Esophagus muscularis mucosa (tissue), 4 donors: ENCODE measurements at regions not wholly inside any gene's neighbourhood (a gene's known extent, or its start where the extent isn't known, plus 50 kb on each side); places are given as distances from the start of the nearest gene placed in this dataset.

Experiments used
- DNase-seq: peaks from one replicate; pipeline ENCODE4 v3.0.0-alpha.2; 2017; ENCODE audit errors: extremely low spot score
- H3K27ac ChIP-seq, 4 donors: fragments of 200-600 bp; sonication (generic); replicated peaks in 1 of 4; 1 replicate in 3 of 4; 2 replicates in 1 of 4; pipeline ENCODE4 v1.5.1; 2016 to 2019; ENCODE audit warnings: mild to moderate bottlenecking in 1 of 4
- H3K27me3 ChIP-seq, 4 donors: fragments of 200-600 bp; sonication (generic); one replicate each; pipeline versions ENCODE4 v1.5.1 to v1.6.0; 2016 to 2019
- H3K36me3 ChIP-seq, 4 donors: fragments of 200-600 bp; sonication (generic); one replicate each; pipeline ENCODE4 v1.5.1; 2016 to 2019
- H3K4me1 ChIP-seq, 4 donors: fragments of 200-600 bp; sonication (generic); one replicate each; pipeline ENCODE4 v1.5.1; 2016 to 2019
- H3K4me3 ChIP-seq, 4 donors: fragments of 200-600 bp; sonication (generic); 1 replicate in 2 of 4; 2 replicates in 2 of 4; pipeline ENCODE4 v1.5.1; 2016 to 2019; ENCODE audit warnings: mild to moderate bottlenecking in 4 of 4, moderate library complexity in 1 of 4
- H3K9me3 ChIP-seq, 4 donors: fragments of 200-600 bp; sonication (generic); 1 replicate in 3 of 4; 2 replicates in 1 of 4; pipeline ENCODE4 v1.5.1; 2016 to 2019
- EP300 ChIP-seq: sonication (generic); formaldehyde crosslinking; IDR thresholded peaks from one replicate; pipeline ENCODE4 v1.6.1; 2017; ENCODE audit warnings: antibody characterized with exemption
- POLR2A ChIP-seq: fragments of 450-650 bp; IDR thresholded peaks from one replicate; pipeline ENCODE4 v1.6.1; 2017; ENCODE audit warnings: antibody characterized with exemption, moderate library complexity, mild to moderate bottlenecking, low read depth
- POLR2AphosphoS5 ChIP-seq, 2 donors: sonication (generic); formaldehyde crosslinking; IDR thresholded peaks; one replicate each; pipeline ENCODE4 v1.6.1; 2017; ENCODE audit warnings: antibody characterized with exemption in 2 of 2
- WGBS: methylation state at CpG from one replicate; pipeline ENCODE4 v1.1.5; 2018; 5-methylcytosine and 5-hydroxymethylcytosine counted together
- intact Hi-C: fragments of 100-400 bp; cut with DNase I; formaldehyde crosslinking; loops from one replicate; pipeline ENCODE4 v1.15.1; 2023
- TF ChIP-seq, protein P1 (sequence below), 3 experiments: fragments of 200-600 bp in 2 of 3; fragments of 450-650 bp in 1 of 3; sonication (generic) in 2 of 3; IDR thresholded peaks; one replicate each; pipeline ENCODE4 v1.5.1; 2017 to 2019; ENCODE audit warnings: antibody characterized with exemption in 3 of 3, mild to moderate bottlenecking in 2 of 3, moderate library complexity in 1 of 3

GRCh38 chr4:119755599-119755998 is 127.0 kb upstream of the PDE5A start:
- intact Hi-C loops, result no loop called here
- WGBS, result 25% methylated on average over 1 of the region's 1 CpG

DNA sequence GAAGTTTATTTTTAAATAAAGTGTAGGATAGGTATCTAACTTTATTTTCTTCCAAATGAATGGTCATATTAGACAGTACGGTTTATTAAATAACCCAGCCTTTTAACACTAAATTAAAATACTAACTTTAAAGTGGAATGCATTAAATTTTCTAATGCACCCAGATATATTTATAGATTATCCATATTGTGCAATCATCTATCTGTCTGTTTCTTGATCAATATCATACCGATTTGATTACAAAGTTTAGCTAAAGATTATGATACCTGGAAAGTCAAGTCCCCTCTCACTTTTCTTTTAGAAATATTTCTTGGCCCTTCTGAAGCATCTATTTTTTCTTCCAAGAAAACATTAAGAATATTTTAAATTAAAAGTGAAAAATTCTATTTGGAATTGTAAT is 124.3 kb upstream of the PDE5A start:
- Histone ChIP-seq H3K27ac (no peak overlapping the region), H3K9me3 (no peaks in the 10 kb centered on the region), H3K36me3 (no peaks in the 10 kb centered on the region), H3K4me3 (no peak overlapping the region), H3K4me1 (peaks cover 3 to 28% (median 25%) of the 10 kb centered on the region in 4 donors), H3K27me3 (no peaks in the 10 kb centered on the region)
- WGBS, result 94% methylated on average over 2 of the region's 2 CpGs
- no peak for DNase-seq
- TF ChIP-seq POLR2AphosphoS5 (IDR thresholded peaks at IDR 0.05) (no peak), POLR2A (no peak), EP300 (no peak)
- TF ChIP-seq, protein P1, sequence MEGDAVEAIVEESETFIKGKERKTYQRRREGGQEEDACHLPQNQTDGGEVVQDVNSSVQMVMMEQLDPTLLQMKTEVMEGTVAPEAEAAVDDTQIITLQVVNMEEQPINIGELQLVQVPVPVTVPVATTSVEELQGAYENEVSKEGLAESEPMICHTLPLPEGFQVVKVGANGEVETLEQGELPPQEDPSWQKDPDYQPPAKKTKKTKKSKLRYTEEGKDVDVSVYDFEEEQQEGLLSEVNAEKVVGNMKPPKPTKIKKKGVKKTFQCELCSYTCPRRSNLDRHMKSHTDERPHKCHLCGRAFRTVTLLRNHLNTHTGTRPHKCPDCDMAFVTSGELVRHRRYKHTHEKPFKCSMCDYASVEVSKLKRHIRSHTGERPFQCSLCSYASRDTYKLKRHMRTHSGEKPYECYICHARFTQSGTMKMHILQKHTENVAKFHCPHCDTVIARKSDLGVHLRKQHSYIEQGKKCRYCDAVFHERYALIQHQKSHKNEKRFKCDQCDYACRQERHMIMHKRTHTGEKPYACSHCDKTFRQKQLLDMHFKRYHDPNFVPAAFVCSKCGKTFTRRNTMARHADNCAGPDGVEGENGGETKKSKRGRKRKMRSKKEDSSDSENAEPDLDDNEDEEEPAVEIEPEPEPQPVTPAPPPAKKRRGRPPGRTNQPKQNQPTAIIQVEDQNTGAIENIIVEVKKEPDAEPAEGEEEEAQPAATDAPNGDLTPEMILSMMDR (IDR thresholded peaks at IDR 0.05), result no peak
- intact Hi-C loops, result no loop called here

More at GRCh38 chr4:119755599-119755998, 127.0 kb upstream of the PDE5A start:
- H3K4me1 ChIP-seq, result peaks cover 3 to 10% (median 9%) of the 10 kb centered on the region in 4 donors
- DNase-seq, result no peak
- no peak overlapping the region for H3K27ac ChIP-seq
- TF ChIP-seq POLR2A, result no peak
- TF ChIP-seq EP300, result no peak
- TF ChIP-seq POLR2AphosphoS5 (IDR thresholded peaks at IDR 0.05), result no peak
- TF ChIP-seq, protein P1 (IDR thresholded peaks at IDR 0.05), result no peak
- H3K27me3 ChIP-seq, result no peaks in the 10 kb centered on the region
- no peak overlapping the region for H3K4me3 ChIP-seq
- H3K9me3 ChIP-seq, result no peaks in the 10 kb centered on the region
- no peaks in the 10 kb centered on the region for H3K36me3 ChIP-seq

GRCh38 chr4:119750771-119751170 is 122.2 kb upstream of the PDE5A start:
- 42% methylated on average over 1 of the region's 1 CpG for WGBS

GRCh38 chr4:119750048-119750447 is 121.4 kb upstream of the PDE5A start:
- no peaks in the 10 kb centered on the region for H3K9me3 ChIP-seq
- H3K36me3 ChIP-seq, result no peaks in the 10 kb centered on the region
- DNase-seq, result no peak
- no peaks in the 10 kb centered on the region for H3K27me3 ChIP-seq
- TF ChIP-seq, protein P1 (IDR thresholded peaks at IDR 0.05), result no peak
- TF ChIP-seq POLR2AphosphoS5 (IDR thresholded peaks at IDR 0.05), result no peak
- TF ChIP-seq EP300, result no peak
- no peak for TF ChIP-seq POLR2A
- H3K27ac ChIP-seq, result peak overlapping the region; percentile 56 to 67 (median 60)
- intact Hi-C loops, result no loop called here
- H3K4me1 ChIP-seq, result peaks cover 0 to 31% (median 21%) of the 10 kb centered on the region in 4 donors
- H3K4me3 ChIP-seq, result no peak overlapping the region

More at GRCh38 chr4:119750771-119751170, 122.2 kb upstream of the PDE5A start:
- intact Hi-C loops, result no loop called here
- peaks cover 3 to 31% (median 25%) of the 10 kb centered on the region in 4 donors for H3K4me1 ChIP-seq
- no peaks in the 10 kb centered on the region for H3K36me3 ChIP-seq
- no peaks in the 10 kb centered on the region for H3K9me3 ChIP-seq
- TF ChIP-seq EP300 (no peak), POLR2A (no peak), POLR2AphosphoS5 (IDR thresholded peaks at IDR 0.05) (no peak)
- TF ChIP-seq, protein P1 (IDR thresholded peaks at IDR 0.05), result no peak
- DNase-seq, result no peak
- H3K4me3 ChIP-seq, result no peak overlapping the region
- no peaks in the 10 kb centered on the region for H3K27me3 ChIP-seq
- H3K27ac ChIP-seq, result peak overlapping the region; percentile 56 to 67 (median 60)

GRCh38 chr4:119748853-119749252 is 120.2 kb upstream of the PDE5A start:
- intact Hi-C loops, result no loop called here
- peak overlapping the region; percentile 28 to 60 (median 43) for H3K27ac ChIP-seq
- H3K36me3 ChIP-seq, result no peaks in the 10 kb centered on the region
- no peak for DNase-seq
- H3K4me1 ChIP-seq, result peaks cover 0 to 33% (median 21%) of the 10 kb centered on the region in 4 donors
- TF ChIP-seq EP300 (no peak), POLR2AphosphoS5 (IDR thresholded peaks at IDR 0.05) (no peak), POLR2A (no peak)
- TF ChIP-seq, protein P1 (IDR thresholded peaks at IDR 0.05), result no peak
- no peaks in the 10 kb centered on the region for H3K27me3 ChIP-seq
- no peak overlapping the region for H3K4me3 ChIP-seq
- 33% methylated on average over 2 of the region's 2 CpGs for WGBS
- no peaks in the 10 kb centered on the region for H3K9me3 ChIP-seq
